GM19463 (cell line): ENCODE measurements at regions not wholly inside any gene's neighbourhood (a gene's known extent, or its start where the extent isn't known, plus 50 kb on each side); places are given as distances from the start of the nearest gene placed in this dataset.

Experiments
- ATAC-seq: cut with Tn5 transposase; IDR thresholded peaks from one replicate; pipeline ENCODE4 v1.9.1; 2021; ENCODE audit warnings: mild to moderate bottlenecking, moderate library complexity; ENCODE audit not compliant: unreplicated experiment

GRCh38 chr13:74449811-74450524 is 315.8 kb upstream of the KLF12 start:
- no peak for ATAC-seq

GRCh38 chr13:74444864-74445479 is 310.8 kb upstream of the KLF12 start:
- ATAC-seq: no peak

GRCh38 chr13:74444161-74444571 is 310.0 kb upstream of the KLF12 start:
- ATAC-seq: no peak

GRCh38 chr13:74443631-74444030 is 309.4 kb upstream of the KLF12 start:
- ATAC-seq: no peak

GRCh38 chr13:74442751-74443150 is 308.5 kb upstream of the KLF12 start:
- no peak for ATAC-seq

DNA sequence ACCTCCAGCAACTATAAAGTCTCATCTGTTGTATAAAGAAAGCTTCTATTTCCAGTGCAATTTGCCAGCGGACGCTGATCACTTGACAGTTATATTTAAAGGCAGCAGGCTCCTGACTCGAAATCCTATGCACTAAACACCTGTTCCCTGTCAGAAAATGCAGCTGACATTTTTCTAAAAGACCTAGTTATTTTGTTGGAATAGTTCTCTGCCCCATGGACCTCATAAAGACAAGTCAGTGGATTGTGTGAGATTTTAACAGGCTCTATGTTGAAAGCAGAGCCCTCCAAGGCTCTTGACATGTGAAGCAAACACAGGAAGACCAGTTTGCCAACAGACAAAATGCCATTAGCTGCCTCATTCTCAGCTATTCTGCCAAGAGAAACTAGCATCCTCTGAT is 304.7 kb upstream of the KLF12 start:
- ATAC-seq: no peak

- no peak for ATAC-seq
Measured at GRCh38 chr13:74434782-74435181, 300.6 kb upstream of the KLF12 start.

- no peak for ATAC-seq
Measured at GRCh38 chr13:74424455-74424854, 290.3 kb upstream of the KLF12 start.

- no peak for ATAC-seq
Measured at GRCh38 chr13:74423434-74423833, 289.2 kb upstream of the KLF12 start.

DNA sequence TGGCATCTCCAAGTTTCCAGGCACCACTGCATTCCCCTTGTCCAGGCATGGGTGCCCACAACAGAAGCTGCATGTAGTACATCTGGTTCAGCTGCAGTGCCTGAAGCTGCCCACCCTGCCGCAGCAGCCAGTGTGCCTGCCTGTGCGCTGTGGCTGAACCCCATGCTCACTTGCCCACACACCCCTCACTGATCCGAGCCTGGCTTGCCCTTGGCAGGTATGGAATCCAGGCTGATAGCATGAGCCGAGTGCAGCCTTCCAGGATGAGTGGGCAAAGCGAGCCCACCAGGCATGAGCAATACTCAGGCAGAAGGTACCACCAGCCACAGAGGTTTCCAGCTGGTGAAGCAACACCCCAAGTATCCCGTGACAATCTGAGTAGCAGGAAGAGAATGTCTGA is 280.3 kb upstream of the KLF12 start:
- ATAC-seq: no peak

DNA sequence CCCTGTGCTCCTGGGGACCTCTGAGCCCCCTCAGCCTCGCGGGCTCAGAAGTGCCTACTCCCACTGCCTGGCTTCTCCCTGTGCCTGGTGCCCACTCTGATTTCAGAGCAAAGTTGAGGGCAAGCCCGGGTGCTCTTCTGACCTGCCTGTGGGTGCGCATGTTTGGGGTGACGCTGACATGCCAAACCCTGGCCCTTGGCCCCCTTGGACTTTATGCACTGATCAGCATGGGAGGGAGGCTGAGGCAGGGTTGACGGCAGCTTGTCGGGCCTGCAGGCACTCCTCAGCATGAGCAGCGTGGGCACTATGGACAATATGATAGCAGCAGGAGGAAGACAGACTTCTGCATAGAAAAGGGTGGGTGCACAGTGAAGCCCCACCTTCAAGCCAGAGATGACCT is 279.3 kb upstream of the KLF12 start:
- no peak for ATAC-seq

GRCh38 chr13:74409551-74409950 is 275.3 kb upstream of the KLF12 start:
- no peak for ATAC-seq

DNA sequence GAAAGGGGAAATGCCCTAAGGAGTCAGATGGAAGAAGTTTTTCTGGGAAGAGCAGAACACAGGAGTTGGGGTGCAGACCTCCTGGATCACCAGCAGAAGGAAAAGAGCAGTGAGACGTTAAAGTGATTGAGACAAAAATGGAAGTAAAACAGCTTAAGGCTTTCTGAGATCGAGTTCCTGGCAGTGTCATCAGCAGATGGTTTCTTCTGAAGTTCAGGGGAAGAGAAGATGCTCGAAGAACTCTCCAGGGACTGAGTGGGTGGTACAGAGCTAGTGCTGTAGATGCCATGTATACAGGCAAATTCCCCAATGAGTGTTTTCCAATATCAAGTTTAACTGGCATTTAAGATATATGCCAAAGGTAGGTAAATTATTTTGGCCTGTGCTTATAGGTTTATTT is 272.2 kb upstream of the KLF12 start:
- no peak for ATAC-seq

- no peak for ATAC-seq
Measured at GRCh38 chr13:74398599-74398998, 264.4 kb upstream of the KLF12 start.

DNA sequence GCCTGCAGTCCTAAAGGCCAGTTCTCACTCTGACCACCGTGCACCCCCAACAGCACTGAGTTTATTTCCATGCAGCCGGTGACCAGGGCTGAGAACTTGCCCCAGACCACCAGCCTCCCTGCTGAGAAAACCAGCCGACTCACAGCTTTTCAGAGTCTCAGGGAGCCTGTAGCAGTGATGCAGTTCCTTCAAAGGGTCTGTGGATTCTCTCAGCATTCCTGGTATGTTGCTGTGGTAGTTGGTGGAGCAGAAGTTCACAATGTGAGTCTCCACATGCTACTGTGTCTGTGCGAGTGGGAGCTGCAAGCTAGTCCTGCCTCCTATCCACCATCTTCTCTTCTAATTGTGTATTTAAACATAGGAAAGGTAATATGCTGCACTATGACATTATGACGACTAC is 254.9 kb upstream of the KLF12 start:
- no peak for ATAC-seq

DNA sequence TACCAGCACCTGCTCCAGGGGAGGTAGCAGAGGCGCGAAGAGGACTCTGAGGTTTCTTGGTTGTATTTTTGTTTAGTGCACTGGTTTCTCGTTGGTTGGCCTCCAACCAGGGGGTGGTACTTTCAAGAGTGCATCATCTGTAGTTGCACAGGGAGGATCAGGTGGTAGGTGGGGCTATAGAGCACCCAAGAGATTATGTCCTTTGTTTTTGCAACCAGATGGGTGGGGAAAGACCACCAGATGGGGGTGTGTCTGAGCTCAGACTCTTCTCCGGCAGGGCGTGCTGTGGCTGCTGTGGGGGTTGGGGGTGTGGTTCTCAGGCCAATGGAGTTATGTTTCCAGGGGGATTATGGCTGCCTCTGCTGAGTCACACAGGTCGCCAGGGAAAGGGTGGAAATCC is 254.4 kb upstream of the KLF12 start:
- no peak for ATAC-seq

GRCh38 chr13:74372511-74372910 is 238.3 kb upstream of the KLF12 start:
- no peak for ATAC-seq

- no peak for ATAC-seq
Measured at GRCh38 chr13:74367193-74367592, 233.0 kb upstream of the KLF12 start.

GRCh38 chr13:74361274-74361673 is 227.1 kb upstream of the KLF12 start:
- no peak for ATAC-seq

DNA sequence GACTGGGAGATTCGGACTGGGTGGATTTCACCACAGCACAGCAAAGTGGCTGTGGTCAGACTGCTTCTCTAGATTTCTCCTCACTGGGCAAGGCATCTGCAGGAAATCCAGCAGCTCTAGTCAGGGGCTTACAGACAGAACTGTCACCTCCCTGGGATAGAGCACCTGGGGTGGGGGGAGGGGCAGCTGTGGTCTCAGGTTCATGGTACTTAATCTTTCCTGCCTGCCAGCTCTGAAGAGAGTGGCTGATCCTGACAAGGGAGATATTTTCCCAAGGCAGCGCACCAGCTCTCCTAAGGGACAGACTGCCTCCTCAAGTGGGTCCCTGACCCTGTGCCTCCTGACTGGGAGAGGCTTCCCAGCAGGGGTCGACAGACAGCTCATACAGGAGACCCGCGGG is 212.8 kb upstream of the KLF12 start:
- ATAC-seq: no peak

GRCh38 chr13:74338341-74338740 is 204.1 kb upstream of the KLF12 start:
- ATAC-seq: no peak

DNA sequence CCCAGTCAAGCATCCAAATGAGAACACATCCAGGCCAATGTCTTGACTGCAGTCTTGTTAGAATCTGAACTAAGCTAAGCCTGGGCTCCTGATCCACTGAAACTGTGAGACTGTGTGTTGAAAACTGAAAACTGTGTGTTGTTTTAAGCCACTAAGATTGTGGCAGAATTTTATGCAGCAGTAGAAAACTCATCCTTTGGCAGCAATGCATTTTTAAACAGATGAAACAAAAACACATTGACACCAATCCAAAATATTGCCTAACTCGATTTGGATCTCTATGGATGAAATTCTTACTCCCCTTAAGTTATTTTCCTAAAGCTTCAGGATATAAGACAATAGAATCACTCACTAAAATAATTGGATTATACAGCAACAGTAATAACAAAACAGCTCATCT is 202.3 kb upstream of the KLF12 start:
- no peak for ATAC-seq

- ATAC-seq: no peak
Measured at GRCh38 chr13:74335370-74335769, 201.2 kb upstream of the KLF12 start.
